Amniotic stem cell (primary cell): ENCODE measurements at regions not wholly inside any gene's neighbourhood (a gene's known extent, or its start where the extent isn't known, plus 50 kb on each side); places are given as distances from the start of the nearest gene placed in this dataset.

Source experiments
- DNase-seq: peaks from one replicate; lab custom pipeline; 2025; lab: John Stamatoyannopoulos, UW

- DNase-seq, result no peak
Measured at GRCh38 chr15:39275066-39275465, 305.8 kb upstream of the THBS1 start.

- no peak for DNase-seq
Measured at GRCh38 chr15:39279311-39279710, 301.6 kb upstream of the THBS1 start.

GRCh38 chr15:39281094-39281493 lies 299.8 kb upstream of the THBS1 start:
- no peak for DNase-seq

GRCh38 chr15:39282663-39283208 lies 298.1 kb upstream of the THBS1 start:
- DNase-seq, result no peak

DNA sequence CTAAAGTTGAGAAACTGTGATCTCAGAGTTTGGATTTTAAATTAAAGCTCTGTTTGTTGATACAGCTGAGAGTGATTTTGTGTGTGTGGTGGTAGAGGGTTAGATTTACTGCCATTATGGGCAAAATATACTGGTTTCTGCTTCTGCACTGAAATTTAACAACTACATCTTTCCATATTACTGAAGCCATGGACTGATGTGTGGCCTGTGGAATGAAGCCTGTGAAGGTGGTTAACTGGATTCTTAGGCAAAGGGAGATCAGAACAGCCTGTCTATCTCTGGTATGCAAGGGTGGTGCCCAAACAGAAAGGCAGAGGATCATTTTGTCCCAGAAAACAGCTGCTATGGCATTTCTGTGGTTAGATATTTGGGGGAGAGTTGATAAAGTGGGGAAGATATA lies 297.3 kb upstream of the THBS1 start:
- DNase-seq, result no peak

DNA sequence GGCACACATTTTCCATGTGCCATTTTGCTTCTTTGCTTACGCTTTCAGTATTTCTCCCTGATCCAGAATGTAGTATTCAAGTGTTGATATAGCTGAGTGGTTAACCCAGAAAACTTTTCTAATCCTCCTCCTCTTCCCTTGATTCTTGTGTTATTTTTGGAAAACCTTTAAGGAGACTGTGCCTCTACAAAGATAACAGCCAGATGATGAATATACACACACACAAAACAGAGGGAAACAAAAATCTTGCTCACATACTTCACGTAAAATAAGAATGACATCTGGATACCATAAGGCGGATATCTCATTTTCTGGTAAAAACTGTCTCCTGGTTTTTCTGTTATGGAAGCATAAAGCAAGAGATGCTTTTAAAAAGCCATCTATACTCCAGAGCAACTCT lies 295.8 kb upstream of the THBS1 start:
- no peak for DNase-seq

DNA sequence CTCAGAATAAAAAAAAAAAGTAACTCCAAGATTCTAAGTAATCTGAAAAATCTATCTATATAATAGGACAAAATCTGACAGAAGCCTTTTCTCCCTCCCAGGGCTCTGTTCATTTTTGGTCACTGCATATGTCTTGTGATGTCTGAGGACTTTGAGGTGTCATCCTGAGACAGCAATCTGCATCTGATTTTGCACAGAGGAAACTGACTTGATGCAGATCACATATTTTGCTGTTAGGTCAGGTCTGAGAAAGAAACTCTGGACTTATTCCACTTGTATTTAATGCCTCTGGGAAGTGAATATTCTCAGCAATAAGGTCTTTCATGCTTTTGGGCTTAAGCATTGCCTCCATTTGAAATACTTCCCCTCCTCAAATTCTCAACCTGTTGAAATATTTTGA lies 295.2 kb upstream of the THBS1 start:
- DNase-seq, result no peak

GRCh38 chr15:39286706-39287105 lies 294.2 kb upstream of the THBS1 start:
- DNase-seq, result no peak

DNA sequence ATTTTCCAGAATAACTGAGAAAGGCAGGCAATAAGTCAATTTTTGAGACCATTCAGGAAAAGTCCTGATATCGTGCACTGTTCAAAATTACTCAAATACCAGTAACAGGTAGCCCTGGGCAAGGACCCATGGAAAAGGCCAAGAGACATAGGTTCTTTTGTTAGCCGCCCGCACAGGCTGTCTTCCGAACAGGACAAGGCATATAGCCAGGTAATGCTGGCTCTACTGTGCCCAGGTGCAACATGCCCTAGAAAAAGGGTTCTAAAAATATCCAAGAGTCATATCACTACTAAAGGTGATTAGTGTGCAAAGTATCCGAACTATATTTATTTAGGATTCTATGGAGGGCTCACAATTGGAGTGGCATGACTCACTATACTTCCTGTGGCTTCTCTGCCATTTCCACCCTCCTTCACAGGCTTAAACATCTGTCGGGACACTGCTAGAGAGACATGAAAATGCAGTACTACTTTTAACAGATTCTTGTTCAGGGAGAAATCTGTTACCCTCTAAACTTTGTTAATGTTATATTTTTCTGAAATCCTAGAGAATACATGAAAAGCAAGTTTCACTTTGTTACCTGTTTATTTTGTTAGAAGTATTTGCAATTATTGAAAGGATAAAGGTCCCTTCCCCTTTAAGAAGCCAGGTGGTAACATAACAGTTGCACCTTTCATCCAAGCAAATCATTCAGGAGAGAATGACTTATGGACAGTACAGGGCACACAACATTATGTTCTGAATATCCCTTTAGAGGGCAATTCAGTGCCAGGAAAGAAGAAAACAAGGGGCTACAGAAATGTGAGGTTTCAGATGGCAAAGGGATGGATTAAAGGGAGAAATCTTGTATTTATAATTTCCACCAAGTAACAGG lies 293.3 kb upstream of the THBS1 start:
- DNase-seq, result no peak

DNA sequence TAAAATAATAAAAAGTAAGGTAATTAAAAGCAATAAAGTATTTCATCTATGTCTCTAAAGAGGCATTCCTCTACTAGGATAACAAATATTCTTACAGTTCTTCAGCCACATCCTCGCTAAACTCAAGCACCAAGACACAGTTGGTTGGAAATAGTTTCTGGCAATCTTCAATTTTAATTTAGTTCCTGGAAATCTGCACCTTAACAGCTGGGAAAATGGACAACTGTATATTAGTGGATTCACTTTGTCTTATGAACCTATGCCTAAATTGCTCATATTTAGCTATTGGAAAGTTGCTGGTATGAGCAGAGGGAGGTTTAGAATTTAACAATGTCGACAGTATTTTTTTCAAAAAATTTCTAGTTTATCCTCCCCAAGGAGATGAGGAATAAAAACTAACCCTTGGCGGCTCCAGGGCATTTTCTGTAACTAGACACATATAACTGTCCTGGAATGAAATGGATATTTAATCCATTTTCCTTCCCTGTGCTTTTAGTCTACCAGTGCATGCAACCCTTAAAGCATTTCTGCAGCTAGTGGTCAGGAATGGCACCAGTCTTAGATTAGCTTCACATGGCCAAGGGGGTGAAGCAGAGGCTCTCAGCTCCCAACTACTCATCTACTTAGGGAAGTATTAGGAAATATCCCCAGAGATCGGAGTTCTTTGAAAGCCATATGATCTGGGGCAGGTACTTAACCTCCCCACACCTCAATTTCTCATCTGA lies 290.0 kb upstream of the THBS1 start:
- DNase-seq, result no peak

DNA sequence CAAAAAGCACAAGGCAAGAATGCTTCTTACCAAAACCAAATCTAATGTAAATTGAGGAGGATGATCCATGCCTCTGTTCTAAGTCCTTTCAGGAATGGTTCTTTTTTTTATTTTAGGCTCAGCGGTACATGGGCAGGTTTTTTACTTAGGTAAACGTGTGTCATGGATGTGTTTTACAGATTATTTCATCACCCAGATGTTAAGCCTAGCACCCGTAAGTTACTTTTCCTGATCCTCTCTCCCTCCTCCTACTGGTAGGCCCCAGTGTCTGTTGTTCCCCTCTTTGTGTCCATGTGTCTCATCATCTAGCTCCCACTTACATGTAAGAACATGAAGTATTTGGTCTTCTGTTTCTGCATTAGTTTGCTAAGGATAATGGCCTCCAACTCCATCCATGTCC lies 289.2 kb upstream of the THBS1 start:
- DNase-seq, result no peak

GRCh38 chr15:39296955-39297354 lies 283.9 kb upstream of the THBS1 start:
- no peak for DNase-seq

DNA sequence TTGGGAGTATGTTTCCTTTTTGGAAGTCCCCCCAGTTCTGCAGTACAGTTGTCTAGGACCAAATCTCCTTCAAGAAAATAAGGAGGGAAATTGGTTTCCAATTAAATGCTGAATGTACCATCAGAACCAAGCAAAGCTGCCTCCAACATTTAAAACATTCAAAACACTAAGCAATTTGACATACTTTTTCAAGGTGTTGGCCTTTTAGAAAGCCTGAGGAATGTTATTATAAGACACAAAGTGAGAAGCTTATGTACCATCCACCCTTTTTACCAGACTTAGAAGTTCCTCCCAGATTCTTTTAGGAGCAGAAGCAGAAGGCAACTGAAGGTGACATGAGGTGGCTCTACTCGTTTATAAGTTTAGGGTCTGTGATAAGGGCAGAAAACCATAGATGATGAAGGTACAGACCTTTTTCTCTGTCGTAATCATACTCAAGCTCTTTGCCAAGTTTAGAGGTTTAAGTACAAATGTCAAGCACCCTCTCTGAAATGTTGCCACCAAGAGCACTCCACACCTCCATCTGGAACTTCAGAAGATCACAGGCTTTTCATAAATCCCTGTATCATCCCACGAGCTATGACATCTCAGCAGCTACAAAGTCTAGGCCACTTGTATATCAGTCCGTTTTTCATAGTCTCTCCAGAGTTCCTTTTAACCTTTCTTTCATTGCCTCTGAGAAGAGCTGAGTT lies 282.5 kb upstream of the THBS1 start:
- no peak for DNase-seq

DNA sequence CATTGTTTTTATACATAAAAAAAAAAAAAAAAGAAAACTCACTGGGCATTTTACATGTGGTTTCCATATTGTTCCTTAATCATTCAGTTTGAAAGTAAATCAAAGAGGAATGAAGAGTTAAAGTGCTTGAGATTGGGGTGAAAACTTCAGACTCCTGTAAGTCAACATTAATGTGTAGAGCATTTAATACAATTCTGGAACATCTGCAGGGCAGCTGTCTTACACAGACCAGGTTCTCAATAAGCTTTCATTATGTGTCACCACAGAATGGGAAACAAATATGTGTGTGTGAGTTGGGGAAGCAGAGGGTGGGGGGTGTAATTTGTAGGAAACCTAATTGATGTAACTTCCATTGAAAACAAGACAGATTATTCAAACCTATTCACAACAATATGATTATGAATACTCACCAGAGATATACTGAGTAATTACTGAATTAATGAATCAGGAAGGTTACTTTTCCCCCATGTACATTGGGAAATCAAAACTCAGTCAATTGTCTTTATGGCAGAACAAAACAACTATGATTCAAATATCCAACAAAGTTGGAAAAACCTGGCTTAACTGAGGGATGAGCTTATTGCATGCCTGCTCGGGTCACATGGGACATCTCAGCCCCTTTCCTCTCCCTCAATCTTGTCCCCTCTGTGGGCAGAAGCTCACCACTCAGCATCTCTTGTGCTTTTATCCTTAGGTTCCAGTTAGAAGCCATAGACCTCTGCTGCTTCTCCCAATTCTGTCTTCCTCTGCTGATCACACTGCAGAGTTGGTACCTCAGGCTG lies 281.2 kb upstream of the THBS1 start:
- no peak for DNase-seq

DNA sequence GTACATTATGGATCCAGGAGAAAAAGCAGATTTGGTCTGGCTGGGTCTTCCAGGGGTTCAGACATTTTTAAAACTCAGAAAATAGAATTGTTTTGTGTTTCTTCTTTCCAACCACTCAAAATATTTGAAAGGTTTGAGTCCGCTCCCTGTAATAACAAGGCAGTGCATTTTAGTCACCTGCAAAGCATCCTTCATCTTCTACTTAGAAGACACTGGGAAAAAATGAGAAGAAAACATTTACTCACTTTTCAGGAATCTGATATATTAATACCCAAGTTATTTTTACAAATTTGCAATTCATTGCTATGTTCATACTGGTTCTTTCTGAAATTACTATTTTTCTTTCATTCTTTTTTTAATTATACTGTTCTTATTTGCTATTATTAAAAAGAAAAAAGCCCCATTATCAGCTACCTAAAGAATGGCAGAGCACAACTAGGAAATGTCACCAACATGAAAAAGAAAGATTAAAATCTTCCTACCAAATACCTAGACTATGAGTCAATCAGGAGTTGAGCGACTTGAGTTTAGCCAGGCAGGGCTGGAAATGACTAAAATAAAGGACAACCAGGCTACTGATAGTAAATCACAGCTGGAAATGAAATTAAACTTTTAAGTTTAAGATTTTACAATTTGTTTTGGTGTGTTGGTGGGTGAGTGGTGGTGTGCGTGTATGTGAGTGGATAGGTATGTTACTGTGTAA lies 280.3 kb upstream of the THBS1 start:
- DNase-seq, result peak; percentile 50

DNA sequence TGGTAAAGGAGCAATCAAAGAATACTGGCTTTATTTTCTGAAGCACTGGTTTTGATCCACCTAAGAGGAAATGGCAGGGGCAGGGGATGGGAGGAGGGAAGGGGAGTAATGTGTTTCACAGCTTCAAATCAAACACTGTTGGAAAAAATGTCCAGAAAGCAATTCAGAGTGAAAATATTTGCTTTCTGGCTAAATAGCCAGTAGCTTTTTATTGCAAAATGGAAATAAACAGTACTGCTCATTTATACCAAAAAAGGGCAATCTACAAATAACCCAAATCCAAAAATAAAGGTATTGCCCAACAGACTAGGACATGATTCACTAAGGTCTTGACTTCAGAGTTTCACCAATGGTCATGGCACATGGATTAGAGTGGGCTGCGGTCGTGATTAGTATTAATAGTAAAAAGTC lies 279.3 kb upstream of the THBS1 start:
- DNase-seq, result no peak

- no peak for DNase-seq
Measured at GRCh38 chr15:39302936-39303335, 277.9 kb upstream of the THBS1 start.

DNA sequence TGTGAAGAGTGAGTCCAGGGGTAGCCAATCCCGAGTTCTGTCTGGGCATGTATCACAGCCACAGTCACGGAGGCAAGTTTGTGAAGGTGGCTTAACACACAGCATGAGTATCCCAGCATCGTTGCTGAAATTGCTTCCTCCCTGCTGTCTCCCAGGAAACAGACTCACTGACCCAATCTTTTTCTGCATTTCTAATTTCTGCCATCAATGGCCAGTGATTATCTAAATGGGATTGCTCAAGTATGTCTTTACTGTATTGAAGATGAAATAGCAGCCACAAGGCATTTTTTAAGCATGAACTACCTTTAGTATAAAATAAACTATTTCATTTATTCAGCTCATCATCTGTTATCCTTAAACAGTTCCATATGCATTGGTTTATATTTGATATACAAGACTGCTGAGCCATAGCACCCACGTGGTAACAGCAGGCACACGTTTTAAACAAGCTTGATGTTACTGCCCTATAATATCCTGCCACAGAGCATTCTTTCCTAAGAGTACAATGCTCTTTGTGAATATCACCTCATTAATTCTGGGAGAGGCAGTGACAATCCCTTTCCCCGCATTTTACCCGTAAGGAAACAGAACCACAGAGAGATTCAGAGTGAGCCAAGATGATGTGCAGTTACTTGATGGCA lies 276.6 kb upstream of the THBS1 start:
- DNase-seq, result peak; percentile 82

GRCh38 chr15:39304931-39305728 lies 275.7 kb upstream of the THBS1 start:
- DNase-seq, result no peak

DNA sequence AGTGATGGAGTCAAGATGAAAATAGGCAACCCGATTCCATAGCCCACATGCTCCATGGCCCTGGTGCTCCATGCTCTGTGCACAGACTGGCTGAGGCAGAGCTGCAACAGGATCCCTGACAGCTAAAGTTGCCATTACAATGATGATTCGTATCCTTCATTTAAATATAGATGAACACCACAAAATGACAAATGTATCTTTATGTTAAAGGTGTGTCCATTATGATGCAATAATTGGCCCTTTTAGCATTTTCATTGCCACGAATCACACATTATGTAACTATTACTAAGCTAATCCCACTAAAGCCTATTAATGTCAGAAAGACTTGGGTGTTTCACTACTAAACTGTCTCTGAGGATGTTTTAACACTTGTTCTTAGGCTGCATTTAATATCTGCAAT lies 270.2 kb upstream of the THBS1 start:
- no peak for DNase-seq
